ENCODE measurements at regions not wholly inside any gene's neighbourhood (a gene's known extent, or its start where the extent isn't known, plus 50 kb on each side); places are given as distances from the start of the nearest gene placed in this dataset.

DNA sequence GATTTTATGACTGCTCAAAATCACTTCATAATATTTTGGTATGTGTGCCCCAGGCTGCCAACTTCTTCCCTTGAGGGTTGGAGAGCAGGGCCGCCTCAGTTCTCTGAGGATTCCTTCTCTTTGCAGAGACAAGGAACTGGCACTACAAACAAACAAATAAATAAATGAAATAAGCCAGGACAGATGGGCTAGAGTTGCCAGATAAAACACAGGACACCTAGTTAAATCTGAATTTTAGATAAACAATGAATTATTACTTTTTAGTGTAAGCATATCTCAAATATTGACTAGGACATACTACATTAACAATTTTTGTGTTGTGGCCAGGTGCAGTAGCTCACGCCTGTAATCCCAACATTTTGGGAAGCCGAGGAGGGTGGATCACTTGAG lies 122.5 kb downstream of the FHDC1 start:
- TF ChIP-seq, protein P1, sequence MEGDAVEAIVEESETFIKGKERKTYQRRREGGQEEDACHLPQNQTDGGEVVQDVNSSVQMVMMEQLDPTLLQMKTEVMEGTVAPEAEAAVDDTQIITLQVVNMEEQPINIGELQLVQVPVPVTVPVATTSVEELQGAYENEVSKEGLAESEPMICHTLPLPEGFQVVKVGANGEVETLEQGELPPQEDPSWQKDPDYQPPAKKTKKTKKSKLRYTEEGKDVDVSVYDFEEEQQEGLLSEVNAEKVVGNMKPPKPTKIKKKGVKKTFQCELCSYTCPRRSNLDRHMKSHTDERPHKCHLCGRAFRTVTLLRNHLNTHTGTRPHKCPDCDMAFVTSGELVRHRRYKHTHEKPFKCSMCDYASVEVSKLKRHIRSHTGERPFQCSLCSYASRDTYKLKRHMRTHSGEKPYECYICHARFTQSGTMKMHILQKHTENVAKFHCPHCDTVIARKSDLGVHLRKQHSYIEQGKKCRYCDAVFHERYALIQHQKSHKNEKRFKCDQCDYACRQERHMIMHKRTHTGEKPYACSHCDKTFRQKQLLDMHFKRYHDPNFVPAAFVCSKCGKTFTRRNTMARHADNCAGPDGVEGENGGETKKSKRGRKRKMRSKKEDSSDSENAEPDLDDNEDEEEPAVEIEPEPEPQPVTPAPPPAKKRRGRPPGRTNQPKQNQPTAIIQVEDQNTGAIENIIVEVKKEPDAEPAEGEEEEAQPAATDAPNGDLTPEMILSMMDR (IDR thresholded peaks at IDR 0.05) = no peak

DNA sequence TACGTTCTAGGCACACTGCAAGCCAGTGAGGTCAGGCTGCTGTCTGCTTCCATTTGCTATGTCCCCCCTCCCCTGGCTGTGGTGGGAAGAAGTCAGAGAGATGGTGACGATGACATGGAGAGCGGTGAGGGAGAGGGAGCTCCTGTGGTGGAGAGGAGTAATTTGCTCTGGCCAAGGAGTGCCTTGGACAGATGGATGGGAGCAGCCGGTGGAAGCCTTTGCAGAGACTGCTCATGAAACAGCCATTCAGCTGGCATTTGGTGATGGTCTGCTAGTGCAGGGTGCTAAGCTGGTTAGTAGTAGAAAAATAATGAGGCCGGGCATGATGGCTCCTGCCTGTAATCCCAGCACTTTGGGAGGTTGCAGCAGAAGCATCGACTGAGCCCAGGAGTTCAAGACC lies 124.1 kb downstream of the FHDC1 start:
- TF ChIP-seq, protein P1 (IDR thresholded peaks at IDR 0.05) = no peak

DNA sequence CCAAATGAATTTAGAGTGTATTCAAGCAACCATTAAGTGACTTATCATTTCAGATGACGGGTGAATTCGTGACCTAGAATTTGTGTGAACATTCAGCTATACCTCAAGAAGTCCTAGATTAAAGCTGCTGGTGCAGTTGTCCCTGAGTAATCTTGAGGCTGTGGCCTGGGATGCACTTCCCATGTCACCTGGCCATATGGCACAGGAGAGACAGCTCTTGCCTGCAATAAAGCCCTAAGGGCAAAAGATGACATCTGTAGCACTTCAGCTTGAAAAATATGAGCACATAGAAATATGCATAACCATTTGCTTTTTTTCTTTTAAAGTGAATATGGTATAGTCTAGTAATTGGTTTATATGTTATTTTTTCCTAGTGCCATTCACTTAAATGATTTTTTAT lies 125.8 kb downstream of the FHDC1 start:
- TF ChIP-seq, protein P1 (IDR thresholded peaks at IDR 0.05) = no peak

DNA sequence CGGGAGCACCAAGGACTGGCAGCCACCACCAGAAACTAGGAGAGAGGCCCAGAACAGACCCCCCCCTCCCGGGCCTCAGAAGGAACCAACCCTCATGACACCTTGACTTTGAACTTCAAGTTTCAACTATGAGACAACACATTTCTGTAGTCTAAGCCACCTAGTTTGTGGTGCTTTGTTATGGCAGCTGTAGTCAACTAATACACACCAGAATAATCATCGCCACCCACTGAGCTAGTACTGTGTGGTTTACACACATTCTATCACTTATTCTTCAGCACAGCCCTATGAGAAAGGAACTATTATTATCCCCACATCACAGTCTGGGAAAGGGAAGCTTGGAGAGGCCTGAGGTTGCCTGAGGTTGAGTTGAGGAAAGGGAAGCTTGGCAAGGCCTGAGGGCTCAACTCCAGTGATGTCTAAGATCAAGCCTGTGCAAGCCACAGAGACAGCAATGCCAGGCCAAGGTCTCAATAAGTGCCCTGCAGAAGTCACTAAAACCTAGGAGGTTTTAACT lies 126.6 kb downstream of the FHDC1 start:
- TF ChIP-seq, protein P1 (IDR thresholded peaks at IDR 0.05) = no peak

DNA sequence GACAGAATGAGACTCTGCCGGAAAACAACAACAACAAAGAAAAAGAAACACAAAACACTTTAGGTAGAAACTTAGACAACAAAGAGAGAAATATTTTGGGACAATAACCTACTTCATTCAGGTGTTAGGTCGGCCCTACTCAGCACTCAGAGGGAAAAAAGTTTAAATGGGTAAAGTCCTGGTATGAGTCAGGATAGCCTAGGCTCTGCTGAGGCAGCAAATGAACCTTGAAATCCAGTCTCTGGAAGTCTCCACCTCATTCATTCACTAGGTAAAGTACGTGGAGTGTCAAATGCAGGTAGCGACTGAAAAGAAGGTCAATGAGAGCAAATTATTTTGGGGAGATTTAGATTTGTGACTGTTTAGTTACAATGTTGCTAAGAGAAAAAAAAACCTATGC lies 127.4 kb downstream of the FHDC1 start:
- TF ChIP-seq, protein P1 (IDR thresholded peaks at IDR 0.05) = no peak

DNA sequence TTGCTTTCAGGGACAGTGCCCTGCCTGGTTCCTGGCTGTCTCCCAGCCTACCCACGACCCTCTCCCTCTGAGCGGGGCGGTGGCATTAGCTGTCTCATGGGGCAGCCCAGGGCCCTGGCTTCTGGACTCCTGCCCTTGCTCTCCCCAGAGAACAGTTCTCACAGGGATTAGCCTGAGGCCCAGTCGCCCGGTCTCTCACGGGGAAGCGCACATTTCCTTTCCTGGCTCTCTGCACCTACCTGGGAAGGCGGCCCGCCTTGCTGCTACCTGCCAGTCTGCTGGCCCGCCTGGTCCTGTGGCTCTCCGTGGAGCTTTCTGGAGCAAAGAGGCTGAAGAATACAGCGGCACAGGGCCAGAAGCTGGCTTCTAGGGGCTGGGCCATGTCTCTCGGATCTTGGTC lies 128.4 kb downstream of the FHDC1 start:
- TF ChIP-seq, protein P1 (IDR thresholded peaks at IDR 0.05) = no peak

DNA sequence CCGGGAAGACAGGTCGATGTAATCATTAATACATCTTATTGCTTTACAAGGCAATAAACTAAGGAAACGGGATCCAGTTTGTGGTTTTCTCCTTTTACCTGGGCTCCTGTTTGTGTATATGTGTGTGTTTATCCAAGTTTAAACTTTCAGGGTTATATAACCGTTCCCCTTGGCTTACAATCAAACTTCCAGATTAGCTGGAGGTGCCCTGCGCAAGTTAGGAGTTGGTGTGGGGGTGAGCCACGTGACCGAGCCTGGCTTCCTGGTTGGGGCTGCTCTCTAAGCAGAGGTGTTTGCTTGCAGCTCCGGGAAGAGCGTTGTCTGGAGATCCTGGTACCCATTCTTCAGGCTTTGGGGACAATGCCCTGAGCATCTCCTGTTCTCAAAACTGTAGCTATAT lies 129.2 kb downstream of the FHDC1 start:
- TF ChIP-seq, protein P1 (IDR thresholded peaks at IDR 0.05) = no peak

DNA sequence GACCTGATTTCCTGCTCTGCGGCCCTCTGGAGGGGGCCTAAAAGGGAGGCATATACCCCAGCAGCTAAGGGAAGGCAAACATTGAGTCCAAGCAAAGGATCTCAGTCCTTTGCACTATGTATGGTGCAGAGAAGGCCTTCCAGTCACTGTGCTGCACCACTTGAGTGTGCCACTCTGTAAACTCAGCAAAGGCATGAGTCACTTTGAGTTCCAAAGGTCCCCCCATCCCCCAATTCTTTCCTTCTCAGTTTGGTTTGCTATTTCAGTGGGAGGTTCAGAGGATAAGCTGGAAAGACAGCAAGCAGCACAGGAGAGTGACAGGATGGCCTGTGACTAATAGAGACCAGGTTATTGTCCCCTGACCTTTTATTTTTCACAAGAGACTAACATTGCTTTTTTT lies 131.3 kb downstream of the FHDC1 start:
- TF ChIP-seq, protein P1 (IDR thresholded peaks at IDR 0.05) = no peak

Measured in LNCAP (cell line).